NCI-H1694 treated with DMSO at 0.1 percent for 48 hours (cell line): ENCODE measurements at regions not wholly inside any gene's neighbourhood (a gene's known extent, or its start where the extent isn't known, plus 50 kb on each side); places are given as distances from the start of the nearest gene placed in this dataset.
"Not testable (repeated sequence)": the region's sequence is repeated elsewhere in the genome, so short reads cannot be mapped to it uniquely, and the experiment has no call there.

ENCODE experiments used
- DNase-seq: peaks from one replicate; lab custom pipeline; 2025; lab: John Stamatoyannopoulos, UW

DNA sequence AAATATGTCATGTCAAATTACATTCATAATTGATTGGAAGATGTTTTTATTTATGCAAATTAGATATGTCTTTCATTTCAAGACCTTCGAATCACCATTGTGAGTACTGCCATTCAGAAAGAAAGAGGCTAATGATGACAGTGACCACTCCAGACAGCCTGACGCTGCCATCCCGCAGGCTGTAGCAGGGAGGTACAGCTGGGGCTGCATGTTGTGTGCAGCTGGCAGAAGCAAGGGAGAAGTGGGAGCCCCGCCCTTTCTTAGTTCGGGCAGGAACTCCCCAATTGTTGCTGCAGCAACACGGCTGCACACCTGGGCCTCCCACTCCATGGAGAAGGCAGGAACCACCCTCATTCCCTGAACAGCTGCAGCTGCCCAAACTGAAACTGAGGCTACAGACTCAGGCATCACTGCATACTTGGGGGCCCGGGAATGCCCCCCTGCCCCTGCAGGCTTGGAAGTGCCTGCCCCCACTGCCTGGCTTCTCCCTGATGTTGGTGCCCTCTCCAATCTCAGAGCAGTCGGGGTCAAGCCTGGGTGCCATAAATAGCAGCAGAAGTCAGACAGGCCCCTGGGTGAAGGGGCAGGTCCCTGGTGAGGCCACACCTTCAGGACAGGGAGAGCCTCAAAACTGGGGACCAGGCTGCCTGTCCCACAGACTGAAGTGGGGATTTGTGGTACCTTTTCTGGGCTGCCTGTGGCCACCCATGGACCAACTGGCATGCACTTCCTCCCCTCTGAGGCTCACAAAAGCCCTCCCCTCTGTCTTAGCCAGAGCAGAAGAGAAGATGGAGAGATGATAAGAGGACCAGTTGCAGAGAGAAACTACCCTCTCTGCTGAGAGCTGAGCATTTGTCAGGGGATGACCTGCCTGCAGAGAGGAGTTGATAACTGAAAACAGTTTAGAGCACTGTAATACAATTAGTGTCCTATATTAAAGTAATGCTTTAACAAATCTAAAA lies 964.6 kb downstream of the SI start:
- DNase-seq: no peak

DNA sequence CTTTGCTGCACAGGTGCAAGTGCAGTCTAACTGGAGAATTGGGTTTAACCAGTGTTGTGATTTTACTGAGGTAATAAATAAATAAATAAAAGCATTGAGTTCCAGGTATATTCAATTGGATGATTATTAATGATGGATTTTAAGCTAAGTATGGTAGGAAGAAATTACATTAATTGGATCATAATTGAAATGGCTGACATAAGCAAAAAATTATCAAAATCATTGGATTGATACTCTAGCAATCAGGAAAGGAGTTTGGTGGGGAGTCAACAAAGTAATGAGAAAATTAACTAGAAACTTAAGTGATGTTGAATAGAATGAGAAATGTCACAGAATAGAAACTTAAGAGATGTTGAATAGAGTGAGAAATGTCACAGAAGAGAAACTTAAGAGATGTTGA lies 981.9 kb downstream of the SI start:
- DNase-seq: no peak

DNA sequence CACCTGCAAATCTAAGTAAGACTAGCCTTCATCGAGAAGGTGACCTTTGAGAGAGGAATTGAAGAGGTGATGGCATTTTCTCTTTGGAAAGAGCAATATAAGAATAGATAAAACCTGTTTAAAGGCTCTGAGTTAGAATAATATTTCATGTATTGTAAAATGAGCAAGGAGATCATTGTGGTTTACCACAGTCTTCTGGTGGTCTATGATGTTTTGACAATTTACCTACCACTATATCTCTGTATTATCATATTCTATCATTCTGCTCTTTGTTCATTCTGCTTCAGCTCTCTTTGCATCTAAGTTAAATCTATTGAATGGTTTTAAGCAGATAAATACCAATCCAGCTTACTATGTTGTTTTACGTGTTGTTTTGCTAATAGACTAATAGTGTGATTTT lies 982.3 kb downstream of the SI start:
- DNase-seq: no peak

DNA sequence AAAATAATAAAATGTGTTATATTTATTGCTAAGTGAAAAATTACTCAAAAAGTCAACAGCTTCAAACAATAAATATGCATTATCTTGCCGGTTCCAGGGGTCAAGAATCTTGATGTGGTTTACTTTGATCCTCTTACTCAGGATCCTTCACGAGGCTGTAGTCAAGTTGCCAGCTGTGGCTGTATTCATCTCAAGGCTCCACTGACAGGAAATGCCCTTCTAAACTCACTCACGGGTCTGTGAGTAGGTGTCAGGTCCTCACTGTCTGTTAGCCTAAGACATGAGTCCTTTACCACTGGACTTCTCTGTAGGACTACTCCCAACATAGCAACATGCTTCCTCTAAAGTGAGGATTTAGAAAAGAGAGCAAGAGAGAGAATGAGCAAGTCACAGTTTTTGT lies 983.0 kb downstream of the SI start:
- DNase-seq: no peak

DNA sequence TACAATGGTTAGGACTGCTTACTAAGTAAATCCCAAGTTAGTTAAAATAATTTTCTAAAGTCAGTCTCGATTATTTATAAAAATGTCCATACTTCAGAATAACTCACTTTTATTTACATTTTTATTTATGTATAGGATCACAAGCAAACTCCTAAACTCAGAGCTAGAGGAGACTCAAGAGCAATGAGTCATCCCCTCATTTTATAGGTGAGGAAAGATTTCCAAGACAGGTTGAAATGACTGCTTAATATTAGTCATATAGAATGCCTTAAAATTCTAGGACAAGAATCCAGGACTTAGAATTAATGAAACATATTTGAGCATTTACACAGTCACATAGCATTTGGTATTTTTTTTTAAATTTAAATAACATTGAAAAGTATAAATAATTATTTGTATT lies 983.8 kb downstream of the SI start:
- no peak for DNase-seq

DNA sequence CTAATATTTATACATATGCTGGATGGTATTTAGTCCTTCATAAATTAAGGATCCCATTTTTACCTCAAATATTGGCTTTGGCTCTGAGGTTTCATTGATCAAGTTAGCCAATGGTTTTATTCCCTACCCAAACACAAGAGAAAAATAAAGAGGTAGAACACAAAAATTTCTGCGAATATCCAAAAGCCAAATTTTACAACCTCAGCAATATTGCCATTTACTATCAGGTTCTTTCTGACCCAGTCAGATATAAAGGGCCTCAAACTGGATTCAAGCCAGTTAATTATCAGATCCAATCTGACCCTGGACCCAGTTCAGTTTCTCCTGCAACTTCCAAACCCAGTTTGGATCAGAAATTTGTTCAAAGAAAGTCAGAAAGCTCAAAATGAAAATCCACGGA lies 998.1 kb downstream of the SI start:
- no peak for DNase-seq

DNA sequence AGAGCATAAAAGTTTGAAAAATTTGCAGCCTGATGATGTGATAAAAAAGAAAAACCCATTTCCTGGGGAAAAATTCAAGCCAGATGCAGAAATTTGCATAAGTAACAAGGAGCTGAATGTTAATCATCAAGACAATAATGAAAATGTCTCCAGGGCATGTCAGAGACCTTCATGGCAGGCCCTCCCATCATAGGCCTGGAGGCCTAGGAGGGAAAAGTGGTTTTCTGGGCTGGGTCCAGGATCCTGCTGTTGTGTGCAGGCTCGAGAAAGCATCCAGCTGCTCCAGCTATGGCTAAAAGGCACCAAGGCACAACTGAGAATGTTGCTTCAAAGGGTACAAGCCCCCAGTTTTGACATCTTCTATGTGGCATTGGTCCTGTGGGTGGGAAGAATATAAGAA lies 1014.0 kb downstream of the SI start:
- DNase-seq: no peak

DNA sequence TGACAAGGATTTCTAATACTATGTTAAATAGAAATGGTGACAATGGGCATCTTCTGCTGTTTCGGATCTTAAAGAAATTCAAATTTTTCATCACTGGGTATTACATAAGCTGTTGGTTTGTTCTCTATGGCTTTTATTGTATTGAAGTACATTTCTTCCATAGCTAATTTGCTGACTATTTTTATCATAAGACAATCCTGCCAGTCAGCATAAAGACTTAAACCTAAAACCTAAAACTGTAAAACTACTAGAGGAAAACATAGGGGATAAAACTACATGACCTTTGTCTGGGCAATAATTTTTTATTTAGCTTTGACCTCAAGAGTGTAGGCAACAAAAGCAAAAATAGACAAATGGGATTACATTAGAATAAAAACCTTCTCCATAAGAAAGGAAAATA lies 1017.4 kb downstream of the SI start:
- no peak for DNase-seq

DNA sequence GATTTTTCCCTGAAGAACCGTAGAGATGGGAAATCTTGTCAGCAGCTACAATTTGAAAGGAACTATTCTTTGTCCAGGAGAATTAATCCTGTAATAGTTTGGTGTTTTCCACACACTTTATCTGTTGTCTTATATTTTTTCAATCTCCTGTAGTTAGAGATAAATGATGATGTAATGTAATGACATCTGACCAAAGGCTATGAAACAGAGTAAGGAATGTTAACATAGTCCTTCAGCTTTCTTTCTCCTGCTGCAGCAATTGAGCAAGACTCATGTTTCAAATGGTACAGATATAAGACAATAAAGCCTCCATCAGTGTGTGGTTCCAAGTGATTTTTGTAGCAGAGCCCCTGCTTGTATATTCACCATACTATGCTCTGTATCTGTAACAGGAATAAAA lies 1028.4 kb downstream of the SI start:
- no peak for DNase-seq

DNA sequence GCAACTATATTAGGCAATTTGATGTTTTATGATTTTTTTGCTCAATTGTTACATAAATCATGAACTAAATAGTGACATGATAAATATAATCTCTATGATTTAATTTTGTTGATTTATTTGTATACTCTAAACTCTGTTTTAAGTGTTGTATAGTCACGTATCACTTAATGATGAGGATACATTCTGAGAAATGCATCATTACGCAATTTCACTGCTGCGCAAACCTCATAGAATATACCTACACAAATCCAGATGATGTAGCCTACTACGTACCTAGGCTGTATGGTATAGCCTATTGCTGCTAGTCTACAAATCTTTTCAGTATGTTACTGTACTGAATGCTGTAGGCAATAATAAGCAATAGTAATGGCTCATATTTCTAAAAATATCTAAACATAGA lies 1029.8 kb downstream of the SI start:
- no peak for DNase-seq

DNA sequence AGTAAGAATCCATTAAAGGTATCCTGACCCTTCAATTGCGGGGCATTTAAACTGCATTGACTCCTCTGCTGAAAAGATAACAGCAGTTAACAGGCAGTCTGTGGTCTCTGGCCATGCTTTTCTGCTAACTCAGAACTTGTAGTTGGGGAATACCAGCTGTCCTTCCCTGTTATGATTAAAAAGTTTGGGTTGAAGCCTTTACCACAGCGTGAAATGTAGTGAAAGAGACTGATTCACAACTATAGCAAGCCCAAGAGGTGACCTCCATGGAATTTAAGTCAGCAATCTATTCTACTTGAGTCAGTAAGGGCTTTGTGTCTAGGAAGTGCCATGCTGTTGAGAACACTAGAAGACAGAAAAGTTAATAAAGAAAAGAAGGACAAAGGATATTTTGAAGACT lies 1037.3 kb downstream of the SI start:
- DNase-seq: no peak

DNA sequence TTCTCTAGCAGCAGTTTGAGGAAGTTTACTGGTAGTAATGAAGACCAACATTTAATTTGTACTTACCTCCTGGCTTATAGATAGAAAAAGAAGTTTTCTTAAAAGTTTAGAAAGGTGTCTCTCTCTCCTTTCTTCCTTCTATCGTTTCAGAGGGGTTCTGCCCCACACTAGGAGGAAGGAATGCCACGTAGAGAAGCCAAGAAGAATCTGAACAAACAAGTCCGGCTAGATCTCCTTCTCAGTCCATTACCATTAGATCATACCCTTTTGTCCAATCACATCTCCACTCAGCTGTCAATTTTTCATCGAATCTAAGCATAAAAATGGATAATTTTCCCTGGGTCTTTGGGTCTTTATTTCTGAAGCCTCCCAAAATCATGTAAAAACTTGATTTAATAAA lies 1048.1 kb downstream of the SI start:
- DNase-seq: no peak

DNA sequence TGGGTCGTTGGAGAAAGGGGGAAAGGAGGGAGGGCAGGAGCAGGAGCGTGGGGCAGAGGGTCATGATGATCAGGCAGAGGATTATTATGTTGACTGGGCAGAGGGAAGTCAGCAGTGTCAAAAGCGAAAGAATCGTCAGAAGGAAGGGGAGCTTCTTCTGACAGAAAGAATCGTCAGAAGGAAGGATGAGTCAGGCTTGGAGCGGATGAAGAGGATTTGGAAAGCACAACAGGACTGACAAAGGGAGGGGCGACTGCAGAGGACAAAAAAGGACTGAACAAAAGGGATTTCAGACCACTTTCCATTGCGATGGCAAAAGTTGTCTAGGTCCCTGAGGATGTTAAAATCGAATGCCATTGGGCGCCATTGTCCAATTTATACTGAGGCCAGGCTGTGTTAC lies 1053.5 kb downstream of the SI start:
- DNase-seq: no peak

DNA sequence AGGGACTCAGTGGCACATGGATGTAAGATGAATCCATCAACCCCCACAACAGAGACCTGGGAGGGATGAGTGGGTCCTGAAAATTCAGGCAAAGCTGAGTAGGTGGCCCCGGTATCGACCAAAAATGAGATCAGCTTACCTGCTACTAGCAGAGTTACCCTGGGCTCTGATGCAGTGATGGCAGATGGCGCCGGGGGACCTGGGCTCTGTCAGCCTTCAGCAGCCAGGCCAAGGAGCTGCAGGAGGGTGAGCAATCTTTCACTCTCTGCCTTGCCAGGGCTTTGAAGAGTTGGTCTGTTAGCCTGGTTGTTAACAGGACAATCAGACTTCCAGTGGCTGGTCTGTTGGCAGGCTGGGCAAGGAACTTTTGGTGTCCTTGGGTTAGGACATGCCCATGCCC lies 1054.8 kb downstream of the SI start:
- no peak for DNase-seq

DNA sequence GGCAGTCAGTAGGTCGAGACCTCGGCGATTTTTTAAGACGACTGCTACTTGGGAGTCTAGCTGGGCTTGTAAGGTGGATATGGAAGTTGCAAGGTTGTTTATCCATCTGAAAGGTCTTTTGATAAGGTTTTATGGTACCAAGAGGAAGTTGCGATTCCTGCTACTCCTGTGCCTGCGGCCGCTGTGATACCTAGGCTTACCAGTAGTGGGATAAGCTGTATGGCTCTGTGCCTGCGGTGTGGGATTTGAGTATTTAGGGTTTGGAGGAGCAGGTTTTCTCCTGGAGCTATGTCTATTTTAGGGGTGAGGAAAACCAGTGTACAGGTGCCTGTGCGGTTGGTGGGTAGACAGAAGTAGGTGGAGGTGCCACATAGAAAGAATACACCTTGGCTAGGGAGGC lies 1059.8 kb downstream of the SI start:
- no peak for DNase-seq

DNA sequence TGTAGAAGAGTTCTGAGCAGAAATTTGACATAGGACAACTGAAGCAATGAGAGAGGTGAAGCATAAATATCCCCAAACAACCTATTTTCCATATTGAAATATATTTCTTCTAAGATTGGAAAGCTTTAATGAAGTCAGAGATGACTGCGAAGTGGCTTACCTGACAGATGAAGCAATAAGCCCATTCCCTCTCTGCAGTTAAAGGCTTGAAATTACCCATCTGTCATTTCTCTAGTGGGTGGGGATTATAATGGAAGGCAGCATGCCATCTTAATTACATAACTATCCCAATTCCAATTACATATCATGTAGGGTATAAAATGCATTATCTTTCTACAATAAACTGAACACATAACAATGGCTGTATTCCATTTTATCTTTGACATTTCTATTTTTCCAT lies 1070.5 kb downstream of the SI start:
- DNase-seq: no peak

DNA sequence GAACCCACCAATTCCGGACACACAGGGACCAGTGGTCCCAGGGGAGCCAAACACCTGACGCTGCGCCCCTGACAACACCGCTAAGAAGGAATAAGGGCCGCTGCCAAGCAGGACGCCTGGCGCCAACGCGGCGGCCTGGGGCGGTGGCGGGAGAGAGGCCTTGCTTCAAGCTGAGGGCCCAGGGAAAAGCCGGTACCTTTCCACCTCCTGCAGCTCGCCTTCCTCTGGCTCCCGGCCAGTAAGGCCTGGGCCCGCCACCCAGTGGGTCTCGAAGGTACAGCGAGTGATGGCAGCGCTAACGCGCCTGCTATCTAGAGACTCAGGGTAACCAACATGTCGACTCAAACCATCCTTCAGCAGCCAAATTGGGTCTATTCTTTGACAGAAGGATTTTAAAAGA lies 1074.1 kb downstream of the SI start:
- no peak for DNase-seq

DNA sequence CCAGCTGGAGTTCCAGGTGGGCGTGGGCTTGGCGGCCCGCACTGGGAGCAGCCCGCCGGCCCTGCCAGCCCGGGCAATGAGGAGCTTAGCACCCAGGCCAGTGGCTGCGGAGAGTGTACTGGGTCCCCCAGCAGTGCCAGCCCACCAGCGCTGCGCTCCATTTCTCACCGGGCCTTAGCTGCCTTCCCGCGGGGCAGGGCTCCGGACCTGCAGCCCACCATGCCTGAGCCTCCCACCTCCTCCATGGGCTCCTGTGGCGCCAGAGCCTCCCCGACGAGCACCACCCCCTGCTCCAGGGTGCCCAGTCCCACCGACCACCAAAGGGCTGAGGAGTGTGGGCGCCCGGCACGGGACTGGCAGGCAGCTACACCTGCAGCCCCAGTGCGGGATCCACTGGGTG lies 1075.3 kb downstream of the SI start:
- DNase-seq: not testable (repeated sequence)

DNA sequence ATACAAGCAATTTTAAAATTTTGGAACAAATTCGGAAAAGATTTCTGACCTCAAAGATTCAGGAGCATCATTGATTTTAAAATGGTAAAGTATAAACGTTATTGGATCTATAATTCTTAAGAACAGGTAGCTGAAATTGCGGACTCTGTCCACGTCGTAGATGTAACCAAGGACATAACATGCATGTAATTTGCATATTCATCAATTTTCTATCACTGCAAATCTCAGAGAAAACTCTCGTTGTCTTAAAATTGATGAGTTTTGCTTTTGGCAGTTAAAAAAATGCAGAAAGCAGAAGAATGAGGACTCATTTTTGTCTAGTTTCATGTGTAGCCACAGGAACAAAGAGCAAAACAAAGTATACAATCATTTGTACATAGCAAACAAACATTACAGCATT lies 1094.4 kb downstream of the SI start:
- no peak for DNase-seq

DNA sequence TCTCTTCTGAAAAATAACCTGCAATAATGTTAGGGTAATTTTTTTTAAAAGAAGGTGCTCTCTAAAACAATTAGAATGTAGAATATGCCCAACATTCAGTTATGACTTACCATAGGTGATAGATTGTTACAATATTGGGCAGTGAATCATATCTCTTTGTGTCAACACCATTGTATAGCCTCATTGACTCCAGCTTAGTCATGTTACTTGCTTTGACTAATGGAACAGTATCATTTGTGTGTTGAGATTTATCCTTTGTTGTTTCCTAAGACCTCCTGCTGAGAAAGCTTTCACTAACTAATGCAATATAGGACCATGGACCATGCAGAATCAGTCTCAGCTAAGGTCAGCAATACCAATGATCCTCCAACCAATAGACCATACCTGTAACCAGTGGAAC lies 1106.4 kb downstream of the SI start:
- no peak for DNase-seq

DNA sequence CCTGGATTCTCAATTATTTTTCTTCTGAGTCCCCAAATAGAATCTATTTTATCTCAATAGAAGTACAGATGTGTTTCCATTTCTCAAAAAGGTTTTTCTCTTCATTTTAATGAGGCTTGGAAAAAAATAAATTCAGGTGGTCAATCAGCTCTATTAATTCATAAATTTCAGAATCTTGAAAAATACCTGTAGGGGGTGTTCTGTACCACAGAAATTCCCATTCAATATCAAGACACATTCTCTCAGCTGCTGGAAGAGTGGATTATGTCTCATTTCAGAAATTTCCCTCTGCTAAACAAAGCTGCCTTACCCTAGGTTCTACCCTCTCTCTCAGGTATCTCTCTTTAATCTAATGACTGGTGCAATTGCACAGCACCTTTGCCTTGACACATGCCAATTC lies 1121.2 kb downstream of the SI start:
- DNase-seq: peak; percentile 11

DNA sequence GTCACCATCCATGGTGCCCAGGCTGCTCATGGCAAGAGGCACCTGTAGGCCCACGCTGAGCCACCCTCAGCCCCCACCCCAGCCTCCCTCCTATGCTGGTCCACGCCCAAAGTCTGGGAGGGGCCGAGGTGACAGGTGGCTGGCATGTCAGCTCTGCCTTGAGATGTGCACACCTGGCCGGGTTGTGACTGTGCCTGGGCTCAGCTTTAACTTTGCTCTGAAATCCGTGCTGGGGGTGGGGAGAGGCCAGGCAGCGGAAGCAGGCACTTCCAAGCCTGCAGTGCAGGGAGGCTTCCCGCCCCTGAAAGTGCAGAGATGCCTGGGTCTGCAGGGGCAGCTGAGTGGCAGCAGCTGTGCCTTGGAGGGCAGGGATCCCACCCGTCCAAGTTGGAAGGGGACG lies 1124.8 kb downstream of the SI start:
- no peak for DNase-seq

DNA sequence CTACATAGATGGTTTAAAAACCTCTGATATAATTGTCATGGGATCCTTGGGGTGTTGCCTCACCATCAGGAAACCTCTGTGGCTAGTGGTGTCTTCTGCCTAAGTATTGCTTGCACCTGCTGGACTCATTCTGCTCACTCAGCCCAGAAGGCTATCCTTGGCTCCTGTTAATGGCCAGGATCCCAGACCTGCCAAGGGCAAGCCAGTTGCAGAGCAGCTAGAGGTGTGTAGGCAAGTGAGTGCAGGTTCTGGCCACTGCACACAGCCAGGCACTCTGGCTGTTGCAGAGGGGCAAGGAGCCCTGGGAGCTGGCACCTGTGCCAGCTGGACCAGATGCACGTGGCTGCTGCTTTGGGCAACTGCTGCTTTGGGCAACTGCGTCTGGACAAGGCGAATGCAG lies 1125.8 kb downstream of the SI start:
- DNase-seq: no peak

DNA sequence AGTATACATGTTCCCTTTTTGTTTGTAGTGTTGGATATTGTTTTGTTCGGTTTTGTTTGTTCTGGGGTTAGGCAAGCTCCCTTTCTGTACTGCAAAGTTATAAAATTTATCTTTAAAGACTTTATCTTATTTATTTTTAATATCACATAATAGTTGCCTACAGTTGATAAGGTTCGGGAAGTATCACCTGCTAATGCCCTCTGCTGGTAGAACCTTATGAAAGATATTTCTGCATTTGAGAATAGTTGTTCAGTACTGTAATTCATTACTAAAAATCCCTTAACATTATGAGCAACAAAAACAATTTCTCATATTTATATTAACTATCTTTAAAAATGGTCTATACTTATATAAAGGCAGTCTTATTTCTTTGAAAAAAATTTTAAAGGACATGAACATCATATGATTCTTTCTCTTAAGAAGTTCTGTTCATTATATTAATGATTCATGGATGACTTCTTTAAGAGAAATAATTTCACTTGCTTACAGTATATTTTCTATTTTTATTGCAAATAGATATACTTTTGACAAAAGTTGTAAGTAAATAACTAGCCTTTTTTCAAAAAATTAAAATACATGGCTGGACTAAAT lies 1126.8 kb downstream of the SI start:
- peak; percentile 15 for DNase-seq
